ENCODE measurements at regions not wholly inside any gene's neighbourhood (a gene's known extent, or its start where the extent isn't known, plus 50 kb on each side); places are given as distances from the start of the nearest gene placed in this dataset.

DNA sequence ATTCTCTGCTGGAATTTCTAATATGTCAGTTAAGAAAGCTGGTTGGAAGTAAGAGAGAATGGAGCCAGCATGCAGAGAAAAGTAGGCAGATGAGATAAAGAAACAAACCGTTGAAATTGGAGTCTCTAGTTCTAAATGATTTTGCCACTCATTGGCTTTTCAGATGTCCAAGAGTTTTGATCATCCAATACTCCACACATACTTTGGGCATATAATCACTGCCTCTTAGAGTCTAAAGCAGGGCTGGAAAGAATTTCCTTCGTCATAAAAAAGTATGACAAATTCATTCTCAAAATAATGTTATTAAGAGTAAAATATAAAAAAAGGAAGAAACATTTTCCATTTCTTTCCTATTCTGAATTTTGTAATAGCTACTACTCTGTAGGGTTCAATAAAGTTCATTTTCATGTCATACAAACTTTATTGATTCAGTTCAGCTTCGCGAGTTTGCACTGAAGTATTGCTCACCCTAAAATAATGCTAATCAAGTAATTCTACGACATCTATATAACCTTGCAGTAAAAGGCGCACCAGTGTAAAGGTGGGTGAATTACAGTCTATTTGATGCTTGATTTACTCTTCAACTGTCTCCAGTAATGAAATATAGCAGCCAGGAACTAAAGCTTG is 1556.6 kb downstream of the NCAM2 start:
- no peak for DNase-seq (ENCODE audit: extremely low spot score)
- no peak overlapping the region for H3K27ac ChIP-seq (ENCODE audit: low read depth)
- WGBS: 75% methylated on average over 6 of the region's 6 CpGs
- no peaks in the 10 kb centered on the region for H3K4me1 ChIP-seq (ENCODE audit: insufficient read depth)
- H3K4me3 ChIP-seq (ENCODE audit: low read depth, low read length): no peak overlapping the region
- H3K36me3 ChIP-seq (ENCODE audit: insufficient read depth): no peaks in the 10 kb centered on the region

GRCh38 chr21:22556829-22557228 is 1558.6 kb downstream of the NCAM2 start:
- no peak for DNase-seq (ENCODE audit: extremely low spot score)
- Histone ChIP-seq H3K4me1 (ENCODE audit: insufficient read depth) (no peaks in the 10 kb centered on the region), H3K36me3 (ENCODE audit: insufficient read depth) (no peaks in the 10 kb centered on the region), H3K27ac (ENCODE audit: low read depth) (no peak overlapping the region), H3K4me3 (ENCODE audit: low read depth, low read length) (no peak overlapping the region)

DNA sequence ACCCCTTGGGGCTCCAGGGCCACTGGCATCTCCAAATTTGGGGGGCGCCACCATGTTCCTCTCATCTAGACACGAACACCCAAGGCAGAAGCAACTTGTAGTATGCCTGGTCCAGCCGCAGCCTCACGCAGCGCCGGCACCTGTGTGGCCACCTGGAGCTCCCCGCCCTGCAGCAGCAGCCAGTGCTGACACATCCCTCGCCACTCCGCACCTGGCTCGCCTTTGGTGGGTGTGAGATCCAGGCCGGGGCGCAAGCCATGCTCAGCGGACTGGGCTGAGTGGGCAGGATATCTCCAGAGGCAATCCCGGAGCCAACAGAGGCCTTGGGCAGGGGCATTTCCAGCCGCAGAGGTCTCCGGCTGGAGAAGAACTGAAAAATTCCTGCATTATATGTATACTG is 1563.7 kb downstream of the NCAM2 start:
- WGBS: 91% methylated on average over 16 of the region's 16 CpGs
- DNase-seq (ENCODE audit: extremely low spot score): no peak
- Histone ChIP-seq H3K36me3 (ENCODE audit: insufficient read depth) (no peaks in the 10 kb centered on the region), H3K4me3 (ENCODE audit: low read depth, low read length) (no peak overlapping the region), H3K27ac (ENCODE audit: low read depth) (no peak overlapping the region), H3K4me1 (ENCODE audit: insufficient read depth) (no peaks in the 10 kb centered on the region)

GRCh38 chr21:22573834-22574233 is 1575.6 kb downstream of the NCAM2 start:
- Histone ChIP-seq H3K4me1 (ENCODE audit: insufficient read depth) (no peaks in the 10 kb centered on the region), H3K4me3 (ENCODE audit: low read depth, low read length) (no peak overlapping the region), H3K27ac (ENCODE audit: low read depth) (no peak overlapping the region), H3K36me3 (ENCODE audit: insufficient read depth) (no peaks in the 10 kb centered on the region)
- no peak for DNase-seq (ENCODE audit: extremely low spot score)
- 87% methylated on average over 1 of the region's 1 CpG for WGBS

DNA sequence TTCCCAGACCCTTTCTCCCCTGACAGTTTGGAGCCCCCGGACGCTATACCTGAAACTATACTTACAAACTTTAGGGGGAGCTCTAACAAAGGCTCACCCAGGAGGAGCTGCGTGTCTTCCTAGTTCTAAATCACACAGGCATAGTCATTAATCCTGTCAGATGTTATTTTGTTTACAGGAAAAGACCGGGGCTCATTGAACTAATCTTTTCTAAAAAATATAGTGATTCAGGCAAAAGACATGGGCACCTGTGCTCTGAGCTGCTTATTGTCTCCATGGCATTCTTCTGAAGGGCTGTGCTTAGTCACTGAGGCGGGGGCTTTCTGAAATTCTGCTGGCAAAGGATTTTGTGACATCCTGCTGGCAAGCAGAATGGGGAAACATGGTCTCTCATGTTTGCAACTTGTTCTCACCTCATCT is 1577.0 kb downstream of the NCAM2 start:
- H3K4me1 ChIP-seq (ENCODE audit: insufficient read depth): no peaks in the 10 kb centered on the region
- H3K36me3 ChIP-seq (ENCODE audit: insufficient read depth): no peaks in the 10 kb centered on the region
- DNase-seq (ENCODE audit: extremely low spot score): no peak
- 9% methylated on average over 5 of the region's 5 CpGs for WGBS
- no peak overlapping the region for H3K27ac ChIP-seq (ENCODE audit: low read depth)
- H3K4me3 ChIP-seq (ENCODE audit: low read depth, low read length): no peak overlapping the region

DNA sequence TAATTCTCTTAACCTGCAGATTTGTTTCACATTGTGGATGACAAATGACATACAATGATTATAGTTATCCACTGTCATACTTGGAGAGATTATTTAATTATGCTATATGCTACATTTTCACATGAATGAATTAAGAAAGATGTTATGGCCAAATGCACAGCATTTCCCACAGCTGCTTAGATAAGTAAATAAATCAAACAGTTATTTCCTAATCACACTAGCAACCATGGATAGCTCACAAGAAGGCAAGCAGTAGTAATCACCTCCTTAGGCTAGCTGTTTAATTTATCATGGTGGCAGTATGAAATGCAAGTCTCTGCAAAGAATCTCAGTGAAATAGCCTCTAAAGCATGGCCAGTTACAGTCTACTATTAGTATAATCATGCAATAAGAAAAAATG is 1581.5 kb downstream of the NCAM2 start:
- Histone ChIP-seq H3K27ac (ENCODE audit: low read depth) (no peak overlapping the region), H3K4me3 (ENCODE audit: low read depth, low read length) (no peak overlapping the region), H3K36me3 (ENCODE audit: insufficient read depth) (no peaks in the 10 kb centered on the region), H3K4me1 (ENCODE audit: insufficient read depth) (no peaks in the 10 kb centered on the region)
- no peak for DNase-seq (ENCODE audit: extremely low spot score)

DNA sequence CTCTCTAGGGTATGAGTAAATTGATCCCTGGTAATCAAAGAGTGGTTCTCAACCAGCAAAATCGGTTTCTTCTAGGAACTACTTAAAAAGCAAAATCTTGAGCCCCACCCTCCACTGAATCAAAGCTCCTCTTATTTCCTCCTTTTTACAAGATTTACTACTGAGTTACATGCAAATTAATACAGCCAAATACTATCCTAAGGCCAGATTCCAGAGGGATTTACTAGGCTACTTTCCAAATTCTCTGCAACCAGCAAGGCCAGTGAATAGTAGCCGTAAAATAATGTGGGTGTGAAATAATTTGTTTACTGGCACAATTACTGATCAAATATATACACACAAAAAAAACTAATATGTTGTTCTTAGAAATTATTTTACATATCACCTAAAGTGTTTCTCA is 1583.8 kb downstream of the NCAM2 start:
- Histone ChIP-seq H3K4me1 (ENCODE audit: insufficient read depth) (no peaks in the 10 kb centered on the region), H3K36me3 (ENCODE audit: insufficient read depth) (no peaks in the 10 kb centered on the region), H3K4me3 (ENCODE audit: low read depth, low read length) (no peak overlapping the region), H3K27ac (ENCODE audit: low read depth) (no peak overlapping the region)
- DNase-seq (ENCODE audit: extremely low spot score): no peak
- 46% methylated on average over 2 of the region's 2 CpGs for WGBS

DNA sequence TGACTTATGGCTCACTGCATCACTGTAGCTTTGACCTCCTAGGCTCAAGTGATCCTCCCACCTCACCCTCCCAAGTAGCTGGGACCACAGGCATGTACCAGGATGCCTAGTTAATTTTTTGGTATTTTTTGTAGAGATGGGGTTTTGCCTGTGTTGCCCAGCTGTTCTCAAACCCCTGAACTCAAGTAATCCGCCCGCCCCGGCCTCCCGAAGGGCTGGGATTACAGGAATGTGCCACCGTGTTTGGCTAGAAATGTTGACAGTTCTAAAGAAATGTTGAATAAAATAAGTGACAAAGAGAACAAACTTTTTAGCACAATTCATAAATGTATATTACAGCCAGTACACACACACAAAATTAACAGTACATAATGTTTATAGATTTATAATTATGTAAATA is 1586.1 kb downstream of the NCAM2 start:
- H3K4me3 ChIP-seq (ENCODE audit: low read depth, low read length): no peak overlapping the region
- WGBS: 94% methylated on average over 5 of the region's 5 CpGs
- no peak overlapping the region for H3K27ac ChIP-seq (ENCODE audit: low read depth)
- no peak for DNase-seq (ENCODE audit: extremely low spot score)
- H3K4me1 ChIP-seq (ENCODE audit: insufficient read depth): no peaks in the 10 kb centered on the region
- H3K36me3 ChIP-seq (ENCODE audit: insufficient read depth): no peaks in the 10 kb centered on the region

- no peak for DNase-seq (ENCODE audit: extremely low spot score)
- WGBS: 82% methylated on average over 4 of the region's 4 CpGs
- Histone ChIP-seq H3K36me3 (ENCODE audit: insufficient read depth) (no peaks in the 10 kb centered on the region), H3K4me1 (ENCODE audit: insufficient read depth) (no peaks in the 10 kb centered on the region), H3K27ac (ENCODE audit: low read depth) (no peak overlapping the region), H3K4me3 (ENCODE audit: low read depth, low read length) (no peak overlapping the region)
These were observed 1587.3 kb downstream of the NCAM2 start for GRCh38 chr21:22585558-22585957.

- 91% methylated on average over 31 of the region's 31 CpGs for WGBS
- H3K4me3 ChIP-seq (ENCODE audit: low read depth, low read length): no peak overlapping the region
- H3K4me1 ChIP-seq (ENCODE audit: insufficient read depth): no peaks in the 10 kb centered on the region
- no peak for DNase-seq (ENCODE audit: extremely low spot score)
- H3K27ac ChIP-seq (ENCODE audit: low read depth): no peak overlapping the region
- no peaks in the 10 kb centered on the region for H3K36me3 ChIP-seq (ENCODE audit: insufficient read depth)
These were observed 1599.5 kb downstream of the NCAM2 start for GRCh38 chr21:22597660-22598255.

GRCh38 chr21:22609802-22610201 is 1611.6 kb downstream of the NCAM2 start:
- WGBS: 81% methylated on average over 3 of the region's 3 CpGs
- no peaks in the 10 kb centered on the region for H3K36me3 ChIP-seq (ENCODE audit: insufficient read depth)
- no peak overlapping the region for H3K27ac ChIP-seq (ENCODE audit: low read depth)
- H3K4me3 ChIP-seq (ENCODE audit: low read depth, low read length): no peak overlapping the region
- H3K4me1 ChIP-seq (ENCODE audit: insufficient read depth): no peaks in the 10 kb centered on the region
- no peak for DNase-seq (ENCODE audit: extremely low spot score)

DNA sequence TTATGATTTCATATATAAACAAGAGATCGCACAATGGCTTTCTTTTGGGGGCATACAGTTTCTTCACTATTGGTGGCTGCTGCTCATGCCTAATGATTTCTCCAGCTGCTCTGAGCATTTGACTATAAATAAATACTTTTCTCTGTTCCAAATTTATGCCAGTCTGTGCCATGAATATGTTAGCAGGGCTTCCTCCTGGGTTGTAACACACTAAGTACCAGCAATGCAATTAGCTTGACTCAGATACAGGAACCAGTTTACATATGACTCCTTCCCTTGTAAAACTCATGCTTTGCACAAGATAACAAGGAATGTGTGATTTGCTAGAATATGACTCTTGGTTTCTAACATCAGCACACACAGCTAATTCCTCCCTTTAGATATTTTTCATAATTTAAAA is 1629.7 kb downstream of the NCAM2 start:
- 75% methylated on average over 1 of the region's 1 CpG for WGBS
- no peak overlapping the region for H3K4me3 ChIP-seq (ENCODE audit: low read depth, low read length)
- H3K36me3 ChIP-seq (ENCODE audit: insufficient read depth): no peaks in the 10 kb centered on the region
- DNase-seq (ENCODE audit: extremely low spot score): no peak
- no peak overlapping the region for H3K27ac ChIP-seq (ENCODE audit: low read depth)
- H3K4me1 ChIP-seq (ENCODE audit: insufficient read depth): no peaks in the 10 kb centered on the region

DNA sequence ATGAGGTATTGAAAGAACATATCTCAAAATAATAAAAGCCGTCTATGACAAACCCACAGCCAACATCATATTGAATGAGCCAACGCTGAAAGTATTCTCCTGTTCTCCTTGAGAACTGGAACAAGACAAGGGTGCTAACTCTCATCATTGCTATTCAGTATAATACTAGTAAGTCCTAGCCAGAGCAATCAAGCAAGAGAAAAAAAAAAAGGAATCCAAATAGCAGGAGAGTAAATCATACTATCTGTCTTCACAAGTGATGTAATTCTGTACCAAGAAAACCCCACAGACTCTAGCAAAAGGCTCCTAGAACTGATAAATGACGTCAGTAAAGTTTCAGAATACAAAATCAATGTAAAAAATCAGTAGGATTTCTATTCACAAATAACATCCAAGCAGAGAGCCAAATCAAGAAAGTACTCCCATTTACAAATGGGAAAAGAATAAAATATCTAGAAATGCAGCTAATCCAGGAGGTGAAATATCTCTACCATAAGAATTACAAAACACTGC is 1632.8 kb downstream of the NCAM2 start:
- no peak overlapping the region for H3K27ac ChIP-seq (ENCODE audit: low read depth)
- no peak for DNase-seq (ENCODE audit: extremely low spot score)
- no peaks in the 10 kb centered on the region for H3K4me1 ChIP-seq (ENCODE audit: insufficient read depth)
- H3K36me3 ChIP-seq (ENCODE audit: insufficient read depth): no peaks in the 10 kb centered on the region
- no peak overlapping the region for H3K4me3 ChIP-seq (ENCODE audit: low read depth, low read length)
- 87% methylated on average over 3 of the region's 3 CpGs for WGBS

GRCh38 chr21:22632176-22632575 is 1634.0 kb downstream of the NCAM2 start:
- Histone ChIP-seq H3K4me1 (ENCODE audit: insufficient read depth) (no peaks in the 10 kb centered on the region), H3K36me3 (ENCODE audit: insufficient read depth) (no peaks in the 10 kb centered on the region), H3K4me3 (ENCODE audit: low read depth, low read length) (no peak overlapping the region), H3K27ac (ENCODE audit: low read depth) (no peak overlapping the region)
- 41% methylated on average over 1 of the region's 1 CpG for WGBS
- DNase-seq (ENCODE audit: extremely low spot score): no peak

All from urinary bladder (tissue), 3 donors.